GM23338 (cell line): ENCODE measurements at regions not wholly inside any gene's neighbourhood (a gene's known extent, or its start where the extent isn't known, plus 50 kb on each side); places are given as distances from the start of the nearest gene placed in this dataset.

Experiments
- CREB1 ChIP-seq: fragments of 250-450 bp; sonication (Bioruptor Pico); IDR thresholded peaks from 2 replicates; pipeline ENCODE4 v1.5.0; 2020; ENCODE audit warnings: low read depth, mild to moderate bottlenecking, moderate library complexity
- TF ChIP-seq, protein P1 (sequence below): fragments of 250-450 bp; sonication (Bioruptor Pico); IDR thresholded peaks from 2 replicates; pipeline ENCODE4 v1.5.0; 2020; ENCODE audit warnings: mild to moderate bottlenecking, moderate library complexity
- TF ChIP-seq, protein P2 (sequence below): IDR thresholded peaks from one replicate; pipeline ENCODE4 v1.6.1; 2018; ENCODE audit warnings: antibody characterized with exemption; ENCODE audit not compliant: unreplicated experiment

DNA sequence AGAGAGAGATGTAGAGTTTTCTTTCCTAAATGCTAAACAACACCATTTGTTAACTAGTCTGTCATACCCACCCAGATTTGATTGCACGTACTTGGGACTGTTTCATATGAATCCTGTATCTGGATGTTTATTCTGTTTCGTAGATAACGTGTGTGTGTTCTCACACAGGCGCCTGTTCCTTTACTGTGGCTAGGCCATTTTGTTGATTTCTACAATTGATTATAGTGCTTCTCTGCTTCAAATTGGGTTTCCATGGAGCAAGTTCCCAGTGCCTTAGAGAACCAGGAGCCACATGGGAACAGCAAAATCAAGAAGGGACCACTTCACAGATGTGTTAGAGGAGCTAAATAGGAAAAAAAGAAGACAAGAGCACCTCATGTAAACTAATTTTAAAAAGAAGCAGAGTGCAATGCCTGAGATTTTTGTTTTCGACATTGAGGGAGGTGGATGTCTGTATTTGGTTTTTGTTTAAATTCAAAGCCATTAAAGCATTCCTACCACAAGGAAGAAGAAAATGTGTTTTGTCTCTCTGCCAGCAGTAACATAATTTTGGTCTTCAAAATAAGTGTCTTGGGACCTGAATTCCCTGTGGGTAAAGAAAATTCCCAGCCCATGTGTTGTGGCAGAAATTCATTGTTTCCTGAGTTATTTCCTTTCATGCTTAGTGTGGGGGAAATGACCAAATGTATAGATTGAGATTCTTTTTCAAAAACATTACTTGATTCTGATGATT, 424.0 kb upstream of the C2CD4B start (continued):
- TF ChIP-seq, protein P1, sequence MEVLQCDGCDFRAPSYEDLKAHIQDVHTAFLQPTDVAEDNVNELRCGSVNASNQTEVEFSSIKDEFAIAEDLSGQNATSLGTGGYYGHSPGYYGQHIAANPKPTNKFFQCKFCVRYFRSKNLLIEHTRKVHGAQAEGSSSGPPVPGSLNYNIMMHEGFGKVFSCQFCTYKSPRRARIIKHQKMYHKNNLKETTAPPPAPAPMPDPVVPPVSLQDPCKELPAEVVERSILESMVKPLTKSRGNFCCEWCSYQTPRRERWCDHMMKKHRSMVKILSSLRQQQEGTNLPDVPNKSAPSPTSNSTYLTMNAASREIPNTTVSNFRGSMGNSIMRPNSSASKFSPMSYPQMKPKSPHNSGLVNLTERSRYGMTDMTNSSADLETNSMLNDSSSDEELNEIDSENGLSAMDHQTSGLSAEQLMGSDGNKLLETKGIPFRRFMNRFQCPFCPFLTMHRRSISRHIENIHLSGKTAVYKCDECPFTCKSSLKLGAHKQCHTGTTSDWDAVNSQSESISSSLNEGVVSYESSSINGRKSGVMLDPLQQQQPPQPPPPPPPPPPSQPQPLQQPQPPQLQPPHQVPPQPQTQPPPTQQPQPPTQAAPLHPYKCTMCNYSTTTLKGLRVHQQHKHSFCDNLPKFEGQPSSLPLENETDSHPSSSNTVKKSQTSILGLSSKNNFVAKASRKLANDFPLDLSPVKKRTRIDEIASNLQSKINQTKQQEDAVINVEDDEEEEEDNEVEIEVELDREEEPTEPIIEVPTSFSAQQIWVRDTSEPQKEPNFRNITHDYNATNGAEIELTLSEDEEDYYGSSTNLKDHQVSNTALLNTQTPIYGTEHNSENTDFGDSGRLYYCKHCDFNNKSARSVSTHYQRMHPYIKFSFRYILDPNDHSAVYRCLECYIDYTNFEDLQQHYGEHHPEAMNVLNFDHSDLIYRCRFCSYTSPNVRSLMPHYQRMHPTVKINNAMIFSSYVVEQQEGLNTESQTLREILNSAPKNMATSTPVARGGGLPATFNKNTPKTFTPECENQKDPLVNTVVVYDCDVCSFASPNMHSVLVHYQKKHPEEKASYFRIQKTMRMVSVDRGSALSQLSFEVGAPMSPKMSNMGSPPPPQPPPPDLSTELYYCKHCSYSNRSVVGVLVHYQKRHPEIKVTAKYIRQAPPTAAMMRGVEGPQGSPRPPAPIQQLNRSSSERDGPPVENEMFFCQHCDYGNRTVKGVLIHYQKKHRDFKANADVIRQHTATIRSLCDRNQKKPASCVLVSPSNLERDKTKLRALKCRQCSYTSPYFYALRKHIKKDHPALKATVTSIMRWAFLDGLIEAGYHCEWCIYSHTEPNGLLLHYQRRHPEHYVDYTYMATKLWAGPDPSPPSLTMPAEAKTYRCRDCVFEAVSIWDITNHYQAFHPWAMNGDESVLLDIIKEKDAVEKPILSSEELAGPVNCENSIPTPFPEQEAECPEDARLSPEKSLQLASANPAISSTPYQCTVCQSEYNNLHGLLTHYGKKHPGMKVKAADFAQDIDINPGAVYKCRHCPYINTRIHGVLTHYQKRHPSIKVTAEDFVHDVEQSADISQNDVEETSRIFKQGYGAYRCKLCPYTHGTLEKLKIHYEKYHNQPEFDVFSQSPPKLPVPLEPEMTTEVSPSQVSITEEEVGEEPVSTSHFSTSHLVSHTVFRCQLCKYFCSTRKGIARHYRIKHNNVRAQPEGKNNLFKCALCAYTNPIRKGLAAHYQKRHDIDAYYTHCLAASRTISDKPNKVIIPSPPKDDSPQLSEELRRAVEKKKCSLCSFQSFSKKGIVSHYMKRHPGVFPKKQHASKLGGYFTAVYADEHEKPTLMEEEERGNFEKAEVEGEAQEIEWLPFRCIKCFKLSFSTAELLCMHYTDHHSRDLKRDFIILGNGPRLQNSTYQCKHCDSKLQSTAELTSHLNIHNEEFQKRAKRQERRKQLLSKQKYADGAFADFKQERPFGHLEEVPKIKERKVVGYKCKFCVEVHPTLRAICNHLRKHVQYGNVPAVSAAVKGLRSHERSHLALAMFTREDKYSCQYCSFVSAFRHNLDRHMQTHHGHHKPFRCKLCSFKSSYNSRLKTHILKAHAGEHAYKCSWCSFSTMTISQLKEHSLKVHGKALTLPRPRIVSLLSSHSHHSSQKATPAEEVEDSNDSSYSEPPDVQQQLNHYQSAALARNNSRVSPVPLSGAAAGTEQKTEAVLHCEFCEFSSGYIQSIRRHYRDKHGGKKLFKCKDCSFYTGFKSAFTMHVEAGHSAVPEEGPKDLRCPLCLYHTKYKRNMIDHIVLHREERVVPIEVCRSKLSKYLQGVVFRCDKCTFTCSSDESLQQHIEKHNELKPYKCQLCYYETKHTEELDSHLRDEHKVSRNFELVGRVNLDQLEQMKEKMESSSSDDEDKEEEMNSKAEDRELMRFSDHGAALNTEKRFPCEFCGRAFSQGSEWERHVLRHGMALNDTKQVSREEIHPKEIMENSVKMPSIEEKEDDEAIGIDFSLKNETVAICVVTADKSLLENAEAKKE (CRISPR knock-in tag): no peak
- no peak for TF ChIP-seq CREB1 (CRISPR knock-in tag)
- TF ChIP-seq, protein P2, sequence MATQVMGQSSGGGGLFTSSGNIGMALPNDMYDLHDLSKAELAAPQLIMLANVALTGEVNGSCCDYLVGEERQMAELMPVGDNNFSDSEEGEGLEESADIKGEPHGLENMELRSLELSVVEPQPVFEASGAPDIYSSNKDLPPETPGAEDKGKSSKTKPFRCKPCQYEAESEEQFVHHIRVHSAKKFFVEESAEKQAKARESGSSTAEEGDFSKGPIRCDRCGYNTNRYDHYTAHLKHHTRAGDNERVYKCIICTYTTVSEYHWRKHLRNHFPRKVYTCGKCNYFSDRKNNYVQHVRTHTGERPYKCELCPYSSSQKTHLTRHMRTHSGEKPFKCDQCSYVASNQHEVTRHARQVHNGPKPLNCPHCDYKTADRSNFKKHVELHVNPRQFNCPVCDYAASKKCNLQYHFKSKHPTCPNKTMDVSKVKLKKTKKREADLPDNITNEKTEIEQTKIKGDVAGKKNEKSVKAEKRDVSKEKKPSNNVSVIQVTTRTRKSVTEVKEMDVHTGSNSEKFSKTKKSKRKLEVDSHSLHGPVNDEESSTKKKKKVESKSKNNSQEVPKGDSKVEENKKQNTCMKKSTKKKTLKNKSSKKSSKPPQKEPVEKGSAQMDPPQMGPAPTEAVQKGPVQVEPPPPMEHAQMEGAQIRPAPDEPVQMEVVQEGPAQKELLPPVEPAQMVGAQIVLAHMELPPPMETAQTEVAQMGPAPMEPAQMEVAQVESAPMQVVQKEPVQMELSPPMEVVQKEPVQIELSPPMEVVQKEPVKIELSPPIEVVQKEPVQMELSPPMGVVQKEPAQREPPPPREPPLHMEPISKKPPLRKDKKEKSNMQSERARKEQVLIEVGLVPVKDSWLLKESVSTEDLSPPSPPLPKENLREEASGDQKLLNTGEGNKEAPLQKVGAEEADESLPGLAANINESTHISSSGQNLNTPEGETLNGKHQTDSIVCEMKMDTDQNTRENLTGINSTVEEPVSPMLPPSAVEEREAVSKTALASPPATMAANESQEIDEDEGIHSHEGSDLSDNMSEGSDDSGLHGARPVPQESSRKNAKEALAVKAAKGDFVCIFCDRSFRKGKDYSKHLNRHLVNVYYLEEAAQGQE: no peak
